OCI-LY7 (cell line): ENCODE measurements at regions not wholly inside any gene's neighbourhood (a gene's known extent, or its start where the extent isn't known, plus 50 kb on each side); places are given as distances from the start of the nearest gene placed in this dataset.

Experiments used
- BruUV-seq: library from RNA; stranded (reverse); fragments of 400-500 nt; replicated peaks from 2 replicates; lab custom pipeline; 2021; lab: Mats Ljungman, UMichigan
- CTCF ChIA-PET: fragments of 300-600 bp; sonication (Branson Sonifier 250); formaldehyde crosslinking; loops from one replicate; lab custom pipeline; 2022; ENCODE audit warnings: antibody characterized with exemption; ENCODE audit not compliant: unreplicated experiment; lab: Charles Lee
- POLR2A ChIA-PET: fragments of 300-600 bp; sonication (Branson Sonifier 250); formaldehyde crosslinking; loops from one replicate; lab custom pipeline; 2022; ENCODE audit warnings: antibody characterized with exemption; lab: Charles Lee
- DNase-seq: peaks from one replicate; pipeline ENCODE4 v3.0.0-alpha.2; 2015; ENCODE audit warnings: low spot score
- H2AFZ ChIP-seq: fragments of 200-600 bp; sonication (generic), shearing (Covaris generic); 2 replicates; pipeline ENCODE4 v1.6.1; 2014; ENCODE audit warnings: mild to moderate bottlenecking, antibody characterized with exemption, low read length, moderate library complexity
- H3K27ac ChIP-seq: fragments of 200-600 bp; sonication (generic); 2 replicates; pipeline ENCODE4 v1.5.1; 2014; ENCODE audit warnings: mixed run types, low read depth, mild to moderate bottlenecking, moderate library complexity, low read length, inconsistent platforms; ENCODE audit not compliant: poor library complexity, severe bottlenecking
- H3K36me3 ChIP-seq: fragments of 200-600 bp; sonication (generic); 2 replicates; pipeline ENCODE4 v1.6.1; 2014; ENCODE audit warnings: mild to moderate bottlenecking, antibody characterized with exemption, low read length, moderate library complexity, mixed read lengths; ENCODE audit not compliant: insufficient read depth
- H3K4me1 ChIP-seq: fragments of 200-600 bp; sonication (generic); 2 replicates; pipeline ENCODE4 v1.5.1; 2014; ENCODE audit warnings: mild to moderate bottlenecking, low read length; ENCODE audit not compliant: insufficient read depth, poor library complexity, severe bottlenecking
- H3K4me2 ChIP-seq: fragments of 200-600 bp; sonication (generic); 2 replicates; pipeline ENCODE4 v1.6.1; 2014; ENCODE audit warnings: mild to moderate bottlenecking, low read length
- H3K4me3 ChIP-seq: fragments of 200-600 bp; sonication (generic); 2 replicates; pipeline ENCODE4 v1.5.1; 2014; ENCODE audit warnings: mild to moderate bottlenecking, low read depth, low read length; ENCODE audit not compliant: poor library complexity, severe bottlenecking
- H3K79me2 ChIP-seq: fragments of 200-600 bp; sonication (generic); 2 replicates; pipeline ENCODE4 v1.6.1; 2016; ENCODE audit warnings: low read depth, mild to moderate bottlenecking, low read length, moderate library complexity, mixed read lengths; ENCODE audit not compliant: insufficient read depth
- H3K9me2 ChIP-seq: fragments of 200-600 bp; sonication (generic); 2 replicates; pipeline ENCODE4 v1.6.1; 2016; ENCODE audit warnings: mild to moderate bottlenecking, low read length, mixed read lengths; ENCODE audit not compliant: insufficient read depth
- H3K9me3 ChIP-seq: fragments of 200-600 bp; sonication (generic); 2 replicates; pipeline ENCODE4 v1.6.1; 2014; ENCODE audit warnings: mild to moderate bottlenecking, mixed run types, low read length, mixed read lengths
- H4K20me1 ChIP-seq: fragments of 200-600 bp; sonication (generic); 2 replicates; pipeline ENCODE4 v1.6.1; 2014; ENCODE audit warnings: mild to moderate bottlenecking, antibody characterized with exemption, low read length, moderate library complexity, mixed read lengths; ENCODE audit not compliant: insufficient read depth
- CTCF ChIP-seq: fragments of 200-600 bp; sonication (generic); conservative IDR thresholded peaks from 2 replicates; pipeline ENCODE4 v1.5.1; 2014; ENCODE audit warnings: mild to moderate bottlenecking, antibody characterized with exemption, low read length, moderate library complexity, mixed read lengths
- EZH2phosphoT487 ChIP-seq: fragments of 200-600 bp; sonication (generic); IDR thresholded peaks from 2 replicates; pipeline ENCODE4 v1.6.1; 2018; ENCODE audit warnings: low read depth, borderline replicate concordance, mild to moderate bottlenecking, mixed run types, antibody characterized with exemption, low read length, moderate library complexity, mixed read lengths
- intact Hi-C: fragments of 100-400 bp; cut with micrococcal nuclease; formaldehyde crosslinking; loops from one replicate; pipeline ENCODE4 v1.10.0; 2022; ENCODE audit not compliant: unreplicated experiment

GRCh38 chr20:53872561-53873229 is 197.7 kb downstream of the BCAS1 start:
- H3K27ac ChIP-seq: peak overlapping the region; percentile 92
- H4K20me1 ChIP-seq: no peaks in the 10 kb centered on the region
- peak overlapping the region; percentile 77 for H3K4me2 ChIP-seq
- H3K9me2 ChIP-seq: no peaks in the 10 kb centered on the region
- DNase-seq: peak; percentile 90
- no peaks in the 10 kb centered on the region for H3K36me3 ChIP-seq
- H2AFZ ChIP-seq: peak overlapping the region; percentile 58
- BruUV-seq: no TSS peak
- intact Hi-C loops: loop anchor here (1.0 to 5.0 kb wide), 8 partner anchors 21 to 220 kb away; no protein-coding TSS in a partner anchor
- peaks cover 71% of the 10 kb centered on the region for H3K4me1 ChIP-seq
- H3K79me2 ChIP-seq: no peaks in the 10 kb centered on the region
- TF ChIP-seq EZH2phosphoT487 (no peak), CTCF (no peak)
- peak overlapping the region; percentile 59 for H3K4me3 ChIP-seq
- ChIA-PET POLR2A (interaction anchor here (0.6 to 3.7 kb wide), 40 partner anchors 7 to 898 kb away, joined by 3 to 41 read pairs (median 4); no protein-coding TSS in a partner anchor), CTCF (interaction anchor here (0.6 to 2.2 kb wide), 9 partner anchors 27 to 544 kb away, joined by 3 to 9 read pairs (median 3); no protein-coding TSS in a partner anchor)
- H3K9me3 ChIP-seq: no peaks in the 10 kb centered on the region

GRCh38 chr20:53872081-53872541 is 198.3 kb downstream of the BCAS1 start:
- TSS peak; percentile 91 for BruUV-seq
- CTCF ChIA-PET: interaction anchor here (0.6 to 2.2 kb wide), 7 partner anchors 27 to 64 kb away, joined by 3 to 9 read pairs (median 4); no protein-coding TSS in a partner anchor
- H2AFZ ChIP-seq: peak overlapping the region; percentile 58; the same call in 1 of the 2 replicates
- no peaks in the 10 kb centered on the region for H3K36me3 ChIP-seq
- no peaks in the 10 kb centered on the region for H4K20me1 ChIP-seq
- H3K4me1 ChIP-seq: peaks cover 75% of the 10 kb centered on the region
- no peaks in the 10 kb centered on the region for H3K9me2 ChIP-seq
- peak overlapping the region; percentile 77 for H3K4me2 ChIP-seq
- peak; percentile 64 for DNase-seq
- H3K27ac ChIP-seq: peak overlapping the region; percentile 92
- TF ChIP-seq EZH2phosphoT487 (no peak), CTCF (no peak)
- peak overlapping the region; percentile 59 for H3K4me3 ChIP-seq
- intact Hi-C loops: loop anchor here (1.0 to 5.0 kb wide), 8 partner anchors 21 to 219 kb away; no protein-coding TSS in a partner anchor
- H3K79me2 ChIP-seq: no peaks in the 10 kb centered on the region
- H3K9me3 ChIP-seq: no peaks in the 10 kb centered on the region
- POLR2A ChIA-PET: interaction anchor here (0.6 to 3.7 kb wide), 34 partner anchors 8 to 596 kb away, joined by 3 to 41 read pairs (median 4); no protein-coding TSS in a partner anchor
